DND-41 (cell line): ENCODE measurements at regions not wholly inside any gene's neighbourhood (a gene's known extent, or its start where the extent isn't known, plus 50 kb on each side); places are given as distances from the start of the nearest gene placed in this dataset.

Experiments
- ATAC-seq: fragments of 200-7000 bp; cut with Tn5 transposase; 3 replicates; pipeline ENCODE4 v1.9.1; 2021; ENCODE audit warnings: low read depth; ENCODE audit not compliant: insufficient read depth
- DNase-seq: peaks from one replicate; pipeline ENCODE4 v3.0.0-alpha.2; 2020
- H2AFZ ChIP-seq: 2 replicates; pipeline ENCODE4 v1.6.0; 2012; ENCODE audit warnings: low read depth, low read length
- H3K27ac ChIP-seq: 2 replicates; pipeline ENCODE4 v1.5.1; 2012; ENCODE audit warnings: low read length, inconsistent platforms
- H3K27me3 ChIP-seq: fragments of 200-600 bp; sonication (generic); 2 replicates; pipeline ENCODE4 v1.6.0; 2012; ENCODE audit warnings: low read length, mild to moderate bottlenecking, inconsistent platforms; ENCODE audit not compliant: insufficient read depth, poor library complexity
- H3K36me3 ChIP-seq: 2 replicates; pipeline ENCODE4 v1.5.1; 2012; ENCODE audit warnings: low read length, inconsistent platforms; ENCODE audit not compliant: insufficient read depth
- H3K4me1 ChIP-seq: 2 replicates; pipeline ENCODE4 v1.5.1; 2012; ENCODE audit warnings: mild to moderate bottlenecking, low read length; ENCODE audit not compliant: insufficient read depth
- H3K4me2 ChIP-seq: 2 replicates; pipeline ENCODE4 v1.6.0; 2012; ENCODE audit warnings: mild to moderate bottlenecking, moderate library complexity, low read length, inconsistent platforms; ENCODE audit not compliant: insufficient read depth
- H3K4me3 ChIP-seq, 2 experiments: fragments of 200-600 bp in 1 of 2; shearing (Covaris generic) in 1 of 2; 2 replicates each; pipeline ENCODE4 v1.5.1; 2012 to 2016; ENCODE audit warnings: inconsistent platforms in 2 of 2, low read length in 2 of 2, mild to moderate bottlenecking in 2 of 2, low read depth in 1 of 2, moderate library complexity in 1 of 2
- H3K79me2 ChIP-seq: 2 replicates; pipeline ENCODE4 v1.6.0; 2012; ENCODE audit warnings: low read length, inconsistent platforms; ENCODE audit not compliant: insufficient read depth
- H3K9ac ChIP-seq: 2 replicates; pipeline ENCODE4 v1.6.0; 2012; ENCODE audit warnings: low read depth, mild to moderate bottlenecking, inconsistent platforms, low read length, moderate library complexity
- H3K9me3 ChIP-seq: 2 replicates; pipeline ENCODE4 v1.5.1; 2012; ENCODE audit warnings: low read length, moderate library complexity, mild to moderate bottlenecking, inconsistent platforms; ENCODE audit not compliant: insufficient read depth, severe bottlenecking
- H4K20me1 ChIP-seq: 2 replicates; pipeline ENCODE4 v1.6.0; 2012; ENCODE audit warnings: low read length; ENCODE audit not compliant: insufficient read depth
- CTCF ChIP-seq: IDR thresholded peaks from 2 replicates; pipeline ENCODE4 v1.5.1; 2012; ENCODE audit warnings: borderline replicate concordance, low read length, moderate library complexity, mild to moderate bottlenecking; ENCODE audit not compliant: poor library complexity, severe bottlenecking; ENCODE audit errors: extremely low read depth
- EZH2 ChIP-seq: IDR thresholded peaks from 3 replicates; pipeline ENCODE4 v1.6.1; 2012; ENCODE audit warnings: borderline replicate concordance, low read depth, mild to moderate bottlenecking, moderate library complexity, low read length, inconsistent platforms; ENCODE audit not compliant: severe bottlenecking

GRCh38 chr6:98325366-98325765 is 509.0 kb upstream of the POU3F2 start:
- no peak overlapping the region for H2AFZ ChIP-seq
- no peak overlapping the region for H3K27ac ChIP-seq
- no peak overlapping the region for H3K4me2 ChIP-seq
- no peak overlapping the region for H3K9ac ChIP-seq
- no peaks in the 10 kb centered on the region for H3K9me3 ChIP-seq
- H3K4me1 ChIP-seq: no peaks in the 10 kb centered on the region
- H3K27me3 ChIP-seq: no peaks in the 10 kb centered on the region
- no peaks in the 10 kb centered on the region for H3K36me3 ChIP-seq
- DNase-seq: no peak
- no peaks in the 10 kb centered on the region for H4K20me1 ChIP-seq
- no peak for ATAC-seq
- H3K79me2 ChIP-seq: no peaks in the 10 kb centered on the region
- no peak for TF ChIP-seq EZH2
- TF ChIP-seq CTCF: no peak
- H3K4me3 ChIP-seq: no peak overlapping the region

GRCh38 chr6:98333273-98333672 is 501.1 kb upstream of the POU3F2 start:
- no peak for DNase-seq
- no peak overlapping the region for H3K4me3 ChIP-seq
- TF ChIP-seq EZH2: no peak
- TF ChIP-seq CTCF: no peak
- H2AFZ ChIP-seq: no peak overlapping the region
- no peak overlapping the region for H3K4me2 ChIP-seq
- no peaks in the 10 kb centered on the region for H3K27me3 ChIP-seq
- no peaks in the 10 kb centered on the region for H3K79me2 ChIP-seq
- no peak overlapping the region for H3K9ac ChIP-seq
- H3K9me3 ChIP-seq: no peaks in the 10 kb centered on the region
- no peaks in the 10 kb centered on the region for H3K4me1 ChIP-seq
- no peaks in the 10 kb centered on the region for H4K20me1 ChIP-seq
- ATAC-seq: no peak
- H3K36me3 ChIP-seq: no peaks in the 10 kb centered on the region
- no peak overlapping the region for H3K27ac ChIP-seq

GRCh38 chr6:98335594-98335993 is 498.8 kb upstream of the POU3F2 start:
- no peak for TF ChIP-seq CTCF
- TF ChIP-seq EZH2: no peak
- DNase-seq (no peak), ATAC-seq (no peak)
- H3K9ac ChIP-seq: no peak overlapping the region
- no peak overlapping the region for H3K4me2 ChIP-seq
- H3K27ac ChIP-seq: no peak overlapping the region
- no peaks in the 10 kb centered on the region for H3K36me3 ChIP-seq
- H3K4me1 ChIP-seq: no peaks in the 10 kb centered on the region
- no peaks in the 10 kb centered on the region for H3K9me3 ChIP-seq
- H4K20me1 ChIP-seq: no peaks in the 10 kb centered on the region
- H3K4me3 ChIP-seq: no peak overlapping the region
- H3K79me2 ChIP-seq: no peaks in the 10 kb centered on the region
- H3K27me3 ChIP-seq: no peaks in the 10 kb centered on the region
- H2AFZ ChIP-seq: no peak overlapping the region

GRCh38 chr6:98339506-98339905 is 494.9 kb upstream of the POU3F2 start:
- H2AFZ ChIP-seq: no peak overlapping the region
- no peak overlapping the region for H3K27ac ChIP-seq
- no peak overlapping the region for H3K9ac ChIP-seq
- no peaks in the 10 kb centered on the region for H4K20me1 ChIP-seq
- H3K4me2 ChIP-seq: no peak overlapping the region
- H3K36me3 ChIP-seq: no peaks in the 10 kb centered on the region
- no peaks in the 10 kb centered on the region for H3K79me2 ChIP-seq
- H3K4me1 ChIP-seq: no peaks in the 10 kb centered on the region
- no peaks in the 10 kb centered on the region for H3K9me3 ChIP-seq
- TF ChIP-seq EZH2 (no peak), CTCF (no peak)
- no peaks in the 10 kb centered on the region for H3K27me3 ChIP-seq
- DNase-seq (no peak), ATAC-seq (no peak)
- H3K4me3 ChIP-seq: no peak overlapping the region
